ENCODE measurements at regions not wholly inside any gene's neighbourhood (a gene's known extent, or its start where the extent isn't known, plus 50 kb on each side); places are given as distances from the start of the nearest gene placed in this dataset.

- TF ChIP-seq CTCF (IDR thresholded peaks at IDR 0.05) (no peak), POLR2A (IDR thresholded peaks at IDR 0.05) (no peak), EP300 (IDR thresholded peaks at IDR 0.05) (no peak)
Measured at GRCh38 chr15:98203872-98204660, 243.6 kb downstream of the ARRDC4 start.

All from sigmoid colon (tissue), 4 donors.